GM21526 (cell line): ENCODE measurements at regions not wholly inside any gene's neighbourhood (a gene's known extent, or its start where the extent isn't known, plus 50 kb on each side); places are given as distances from the start of the nearest gene placed in this dataset.
"Not testable (repeated sequence)": the region's sequence is repeated elsewhere in the genome, so short reads cannot be mapped to it uniquely, and the experiment has no call there.

Source experiments
- ATAC-seq: cut with Tn5 transposase; IDR thresholded peaks from one replicate; pipeline ENCODE4 v1.9.1; 2021; ENCODE audit warnings: moderate library complexity; ENCODE audit not compliant: unreplicated experiment, low FRiP score

DNA sequence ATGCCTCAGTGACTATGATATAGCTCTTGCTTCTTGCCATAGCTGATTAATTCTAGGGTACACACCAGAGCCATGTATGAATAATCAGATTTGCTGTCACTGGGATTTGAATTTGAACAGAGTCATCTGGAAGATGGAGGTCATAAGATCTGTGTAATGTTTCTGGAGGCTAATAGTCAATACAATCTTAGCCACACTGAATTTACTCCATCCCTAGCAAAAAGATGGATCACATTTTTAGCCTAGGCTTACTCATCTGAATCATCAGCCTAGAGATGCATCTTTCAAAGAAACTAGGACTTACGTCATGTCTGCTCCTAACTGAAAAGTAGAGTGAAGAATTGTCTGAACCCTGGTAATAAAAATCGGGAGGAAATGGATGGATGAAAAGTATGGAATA, 142.3 kb upstream of the ZNF804B start:
- no peak for ATAC-seq

DNA sequence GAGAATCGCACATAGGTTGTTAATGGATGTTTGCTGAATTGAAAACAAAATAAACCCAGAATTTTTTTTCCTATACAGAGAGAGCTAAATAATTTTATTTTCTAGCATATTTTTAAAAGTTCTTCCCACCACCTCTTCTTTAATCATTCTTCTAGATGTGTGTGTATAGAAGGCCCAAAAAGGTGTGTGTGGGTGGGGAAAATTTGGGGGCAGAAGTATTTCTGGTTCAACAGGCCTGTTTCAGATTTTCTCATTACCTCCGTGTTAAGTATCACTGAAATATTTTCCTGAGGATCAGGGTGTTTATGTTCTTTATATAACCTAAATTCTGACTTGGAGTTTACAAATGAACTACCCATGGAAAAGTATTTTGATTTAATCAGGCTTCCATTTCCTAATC, 144.2 kb upstream of the ZNF804B start:
- no peak for ATAC-seq

DNA sequence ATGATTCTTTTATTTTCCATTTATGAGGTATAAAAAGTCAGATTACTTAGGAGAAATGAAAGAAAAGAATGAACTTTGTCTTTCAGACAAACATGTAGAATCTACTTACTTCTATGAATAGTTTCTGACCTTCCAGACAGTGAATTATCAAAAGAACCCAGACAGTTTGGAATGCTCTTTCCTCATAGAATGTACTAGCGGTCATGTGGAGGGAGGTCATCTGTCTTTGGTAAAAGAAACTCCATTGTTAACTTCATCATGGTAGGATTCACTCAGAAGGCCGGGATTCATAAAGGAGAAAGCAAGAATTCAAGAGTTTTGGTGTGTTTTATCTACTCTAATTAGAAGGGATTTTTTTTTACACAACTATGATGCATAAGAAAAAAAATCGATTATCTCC, 144.8 kb upstream of the ZNF804B start:
- no peak for ATAC-seq

- no peak for ATAC-seq
Observed at GRCh38 chr7:88610942-88611341, 148.6 kb upstream of the ZNF804B start.

GRCh38 chr7:88600695-88601094, 158.8 kb upstream of the ZNF804B start:
- ATAC-seq: no peak

- ATAC-seq: no peak
Observed at GRCh38 chr7:88599528-88599927, 160.0 kb upstream of the ZNF804B start.

DNA sequence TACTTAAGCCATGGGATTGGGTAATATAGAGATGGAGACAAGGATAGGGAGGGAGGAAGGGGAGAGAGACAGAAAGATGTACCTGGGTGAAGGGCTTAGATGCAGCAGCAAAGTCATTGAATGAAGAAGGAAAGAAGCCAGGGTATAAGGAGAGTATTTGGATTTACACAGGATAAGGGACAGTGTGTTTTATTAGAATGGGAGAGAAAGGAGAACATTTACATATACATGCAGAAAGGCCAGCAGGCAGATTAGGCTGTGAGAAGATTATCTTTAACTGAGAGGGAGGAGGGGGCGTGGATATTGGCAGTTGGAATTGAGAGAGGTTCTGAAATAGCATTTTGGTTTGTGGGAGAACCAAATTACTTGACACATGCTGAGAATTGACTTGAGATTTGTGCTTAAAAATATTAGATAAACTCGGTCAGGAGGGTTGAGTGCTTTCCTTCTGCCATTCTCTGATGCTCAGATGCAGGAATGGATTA, 161.5 kb upstream of the ZNF804B start:
- no peak for ATAC-seq

- ATAC-seq: no peak
Observed at GRCh38 chr7:88590963-88591362, 168.5 kb upstream of the ZNF804B start.

DNA sequence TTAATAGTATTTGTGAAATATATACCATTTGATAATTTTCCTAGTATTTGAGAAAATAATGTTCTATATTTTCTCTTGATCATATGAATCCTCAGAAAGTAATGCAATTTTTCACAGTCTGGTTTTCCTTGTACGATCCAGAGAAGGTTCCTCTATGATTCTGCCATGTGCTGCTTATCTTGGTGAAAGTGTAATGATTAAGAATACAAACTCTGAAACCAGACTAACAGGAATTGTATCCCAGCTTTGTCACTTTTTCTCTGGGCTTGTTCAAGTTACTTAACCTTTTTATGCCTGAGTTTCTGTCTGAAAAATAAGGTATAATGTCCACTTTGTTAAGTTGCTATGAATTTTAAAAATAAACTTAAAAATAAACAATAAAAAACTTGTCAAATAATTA, 169.6 kb upstream of the ZNF804B start:
- no peak for ATAC-seq

DNA sequence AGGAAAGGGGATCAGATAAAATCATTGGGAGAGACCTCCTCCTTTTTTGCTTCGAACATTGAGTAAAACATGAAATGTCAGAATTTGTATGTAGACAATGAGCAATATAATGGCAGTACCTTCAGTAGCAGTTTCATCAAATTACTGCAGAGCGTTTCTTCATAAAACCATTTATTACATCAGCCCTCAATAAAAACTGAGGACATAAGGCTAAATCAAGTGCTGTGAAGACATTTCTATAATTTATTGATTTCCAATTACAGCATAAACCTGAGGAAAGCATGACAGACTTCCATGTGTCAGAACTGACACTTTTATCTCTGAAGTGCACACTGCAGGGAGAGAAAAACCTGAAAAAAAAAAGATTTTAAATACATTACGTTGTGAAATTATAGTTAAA, 172.6 kb upstream of the ZNF804B start:
- ATAC-seq: no peak

- ATAC-seq: no peak
Observed at GRCh38 chr7:88586219-88586618, 173.3 kb upstream of the ZNF804B start.

DNA sequence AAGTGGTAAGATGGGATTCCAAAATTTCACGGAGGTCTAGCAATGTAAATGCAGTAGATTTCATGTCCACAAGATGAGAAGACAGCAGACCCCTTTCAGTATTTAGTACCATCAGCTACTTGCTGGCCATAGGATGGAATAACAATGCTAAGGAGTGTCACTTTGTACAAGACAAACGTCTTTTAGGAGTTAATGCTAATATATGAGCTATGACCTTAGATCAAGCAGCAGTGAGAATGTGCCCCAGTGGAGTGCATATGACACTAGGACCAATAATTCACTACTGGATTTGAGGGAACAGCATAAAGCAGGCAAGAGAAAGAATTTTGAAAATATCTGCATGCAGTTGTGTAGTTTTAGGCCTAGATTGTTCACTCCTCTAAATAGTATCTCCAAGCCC, 182.8 kb upstream of the ZNF804B start:
- ATAC-seq: no peak

DNA sequence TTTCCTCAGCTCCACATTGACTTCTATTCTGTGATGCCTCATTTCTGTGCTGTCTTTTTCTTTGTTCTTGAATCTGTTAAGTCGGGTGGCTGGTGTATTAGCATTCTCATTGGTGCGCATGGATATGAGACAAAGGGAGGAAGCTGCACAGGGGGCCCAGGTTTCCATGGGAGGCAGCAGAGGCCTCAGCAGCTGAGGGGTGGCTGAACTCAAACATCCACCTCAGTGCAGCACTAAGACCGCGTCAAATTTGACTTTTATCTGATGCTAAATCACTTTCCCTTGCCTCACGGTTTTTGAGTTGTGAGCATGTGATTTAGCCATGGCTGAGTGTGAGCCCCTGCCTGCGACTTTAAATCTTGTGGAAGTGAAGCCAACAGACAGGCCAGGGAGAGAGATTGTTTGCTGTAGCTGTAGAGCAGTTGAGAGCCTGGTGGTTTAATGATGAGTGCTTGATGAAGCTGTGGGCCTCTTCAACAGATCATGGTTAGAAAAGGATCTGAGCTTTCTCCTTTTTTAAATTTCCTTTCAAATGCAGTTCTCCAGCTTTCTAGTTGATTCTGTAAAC, 193.3 kb upstream of the ZNF804B start:
- ATAC-seq: no peak

GRCh38 chr7:88565401-88565800, 194.1 kb upstream of the ZNF804B start:
- no peak for ATAC-seq

- not testable (repeated sequence) for ATAC-seq
Observed at GRCh38 chr7:88556441-88556840, 203.1 kb upstream of the ZNF804B start.

DNA sequence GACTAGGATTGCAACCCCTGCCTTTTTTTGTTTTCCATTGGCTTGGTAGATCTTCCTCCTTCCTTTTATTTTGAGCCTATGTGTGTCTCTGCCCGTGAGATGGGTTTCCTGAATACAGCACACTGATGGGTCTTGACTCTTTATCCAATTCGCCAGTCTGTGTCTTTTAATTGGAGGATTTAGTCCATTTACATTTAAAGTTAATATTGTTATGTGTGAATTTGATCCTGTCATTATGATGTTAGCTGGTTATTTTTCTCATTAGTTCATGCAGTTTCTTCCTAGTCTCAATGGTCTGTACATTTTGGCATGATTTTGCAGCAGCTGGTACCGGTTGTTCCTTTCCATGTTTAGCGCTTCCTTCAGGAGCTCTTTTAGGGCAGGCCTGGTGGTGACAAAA, 204.7 kb upstream of the ZNF804B start:
- not testable (repeated sequence) for ATAC-seq

GRCh38 chr7:88548399-88548798, 211.1 kb upstream of the ZNF804B start:
- ATAC-seq: no peak

- ATAC-seq: no peak
Observed at GRCh38 chr7:88546808-88547207, 212.7 kb upstream of the ZNF804B start.

DNA sequence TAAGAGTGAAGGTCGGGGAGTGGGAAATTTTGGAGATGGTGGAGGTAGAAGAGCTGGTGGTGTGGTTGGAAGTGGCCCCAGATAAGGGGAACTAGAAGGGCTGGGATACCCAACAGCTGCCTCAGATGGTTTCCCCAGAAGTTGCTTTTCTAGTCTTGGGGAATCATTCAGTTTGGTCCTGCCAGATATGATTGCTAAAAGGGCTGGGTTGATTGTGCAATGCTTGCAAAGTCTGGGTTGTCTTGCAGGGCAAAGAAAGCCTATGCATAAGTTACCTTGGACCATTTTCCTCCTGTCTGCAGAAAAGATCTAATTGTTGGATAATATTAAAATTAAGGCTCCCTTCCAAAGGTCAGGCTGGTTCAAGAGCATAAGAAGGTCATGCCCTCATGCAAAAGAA, 213.8 kb upstream of the ZNF804B start:
- no peak for ATAC-seq

GRCh38 chr7:88540012-88540411, 219.5 kb upstream of the ZNF804B start:
- ATAC-seq: no peak

DNA sequence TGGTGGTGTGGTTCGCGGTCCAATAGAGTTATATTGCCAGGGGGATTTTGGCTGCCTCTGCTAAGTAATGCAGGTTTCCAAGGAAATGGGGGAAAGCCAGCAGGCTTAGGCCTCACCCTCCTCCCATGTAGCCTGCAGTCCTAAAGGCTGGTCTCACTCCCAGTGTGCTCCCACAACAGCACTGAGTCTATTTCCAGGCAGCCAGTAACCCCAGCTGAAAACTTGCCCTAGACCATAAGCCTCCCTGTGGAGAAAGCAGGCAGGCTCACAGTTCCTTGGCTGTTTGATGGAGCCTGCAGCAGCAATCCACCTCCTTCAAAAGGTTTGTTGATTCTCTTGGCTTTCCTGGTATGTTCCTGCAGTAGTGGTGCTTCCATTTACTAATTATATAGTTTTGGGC, 220.0 kb upstream of the ZNF804B start:
- ATAC-seq: no peak

DNA sequence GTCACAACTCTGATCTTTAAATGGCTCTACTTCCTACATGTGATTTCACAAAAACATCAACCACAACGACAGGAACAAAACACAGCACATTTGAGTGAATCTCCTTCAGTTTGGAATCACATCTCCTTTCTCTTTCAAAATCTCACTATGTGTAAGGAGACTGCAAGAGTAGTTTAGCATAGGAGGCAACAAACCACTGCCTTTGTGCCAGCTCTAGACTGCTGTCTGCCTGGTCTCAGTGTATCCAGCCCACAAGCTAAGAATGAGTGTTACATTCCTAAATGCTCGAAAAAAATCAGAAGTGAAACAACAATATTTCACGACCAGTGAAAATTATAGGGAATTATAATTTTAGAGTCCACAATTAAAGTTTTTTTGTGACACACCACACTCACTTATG, 217.0 kb upstream of the STEAP4 start:
- ATAC-seq: no peak

- no peak for ATAC-seq
Observed at GRCh38 chr7:88522771-88523293, 216.1 kb upstream of the STEAP4 start.
